Parathyroid adenoma (tissue), 2 donors: ENCODE measurements at regions not wholly inside any gene's neighbourhood (a gene's known extent, or its start where the extent isn't known, plus 50 kb on each side); places are given as distances from the start of the nearest gene placed in this dataset.

Experiments
- H2AFZ ChIP-seq: fragments of 300-600 bp; sonication (generic); one replicate; pipeline ENCODE4 v1.7.0; 2017; ENCODE audit warnings: antibody characterized with exemption, mild to moderate bottlenecking
- H3K27ac ChIP-seq: fragments of 300-600 bp; sonication (generic); one replicate; pipeline ENCODE4 v1.7.0; 2017
- H3K27me3 ChIP-seq: fragments of 300-600 bp; sonication (generic); one replicate; pipeline ENCODE4 v1.7.0; 2017; ENCODE audit warnings: low read length; ENCODE audit not compliant: control insufficient read depth, insufficient read depth
- H3K36me3 ChIP-seq: fragments of 300-600 bp; sonication (generic); one replicate; pipeline ENCODE4 v1.7.0; 2017; ENCODE audit warnings: low read length; ENCODE audit not compliant: control insufficient read depth, insufficient read depth
- H3K4me1 ChIP-seq: fragments of 300-600 bp; sonication (generic); one replicate; pipeline ENCODE4 v1.7.0; 2017; ENCODE audit warnings: control low read depth
- H3K4me2 ChIP-seq: fragments of 300-600 bp; sonication (generic); one replicate; pipeline ENCODE4 v1.7.0; 2017; ENCODE audit warnings: low read length
- H3K4me3 ChIP-seq: fragments of 300-600 bp; sonication (generic); one replicate; pipeline ENCODE4 v1.7.0; 2017; ENCODE audit warnings: low read depth, low read length
- H3K79me2 ChIP-seq: fragments of 300-600 bp; sonication (generic); one replicate; pipeline ENCODE4 v1.7.0; 2017; ENCODE audit warnings: control low read depth
- H3K9ac ChIP-seq: fragments of 300-600 bp; sonication (generic); one replicate; pipeline ENCODE4 v1.7.0; 2017; ENCODE audit warnings: mild to moderate bottlenecking
- H3K9me3 ChIP-seq: fragments of 300-600 bp; sonication (generic); one replicate; pipeline ENCODE4 v1.7.0; 2017; ENCODE audit warnings: low read length; ENCODE audit not compliant: control insufficient read depth
- CTCF ChIP-seq: fragments of 300-600 bp; sonication (generic); IDR thresholded peaks from one replicate; pipeline ENCODE4 v1.7.0; 2017; ENCODE audit warnings: antibody characterized with exemption, mild to moderate bottlenecking
- donor health status: primary hyperparathyroidism.

GRCh38 chr4:157999723-158000122 lies 173.1 kb downstream of the GASK1B start:
- no peaks in the 10 kb centered on the region for H3K36me3 ChIP-seq
- H3K27me3 ChIP-seq = no peaks in the 10 kb centered on the region
- no peak overlapping the region for H3K9ac ChIP-seq
- no peaks in the 10 kb centered on the region for H3K4me1 ChIP-seq
- H3K27ac ChIP-seq = no peak overlapping the region
- H3K4me2 ChIP-seq = no peak overlapping the region
- no peaks in the 10 kb centered on the region for H3K9me3 ChIP-seq
- no peak overlapping the region for H2AFZ ChIP-seq
- H3K79me2 ChIP-seq = no peaks in the 10 kb centered on the region
- no peak for TF ChIP-seq CTCF
- no peak overlapping the region for H3K4me3 ChIP-seq

- no peak overlapping the region for H3K4me2 ChIP-seq
- H3K4me1 ChIP-seq = no peaks in the 10 kb centered on the region
- no peaks in the 10 kb centered on the region for H3K27me3 ChIP-seq
- no peak overlapping the region for H3K27ac ChIP-seq
- H3K4me3 ChIP-seq = no peak overlapping the region
- no peak overlapping the region for H2AFZ ChIP-seq
- H3K9me3 ChIP-seq = no peaks in the 10 kb centered on the region
- no peak for TF ChIP-seq CTCF
- no peak overlapping the region for H3K9ac ChIP-seq
- no peaks in the 10 kb centered on the region for H3K79me2 ChIP-seq
- H3K36me3 ChIP-seq = no peaks in the 10 kb centered on the region
Observed at GRCh38 chr4:157997296-157997695, 175.5 kb downstream of the GASK1B start.

GRCh38 chr4:157996061-157997028 lies 176.5 kb downstream of the GASK1B start:
- TF ChIP-seq CTCF = no peak
- H3K9ac ChIP-seq = no peak overlapping the region
- H3K4me2 ChIP-seq = no peak overlapping the region
- no peaks in the 10 kb centered on the region for H3K27me3 ChIP-seq
- no peak overlapping the region for H2AFZ ChIP-seq
- H3K4me3 ChIP-seq = no peak overlapping the region
- H3K79me2 ChIP-seq = no peaks in the 10 kb centered on the region
- H3K9me3 ChIP-seq = no peaks in the 10 kb centered on the region
- H3K27ac ChIP-seq = no peak overlapping the region
- H3K36me3 ChIP-seq = no peaks in the 10 kb centered on the region
- no peaks in the 10 kb centered on the region for H3K4me1 ChIP-seq

- no peak overlapping the region for H3K4me2 ChIP-seq
- no peaks in the 10 kb centered on the region for H3K9me3 ChIP-seq
- no peak overlapping the region for H3K4me3 ChIP-seq
- H3K27ac ChIP-seq = no peak overlapping the region
- H3K4me1 ChIP-seq = no peaks in the 10 kb centered on the region
- no peak overlapping the region for H3K9ac ChIP-seq
- TF ChIP-seq CTCF = no peak
- H3K27me3 ChIP-seq = no peaks in the 10 kb centered on the region
- H2AFZ ChIP-seq = no peak overlapping the region
- H3K79me2 ChIP-seq = no peaks in the 10 kb centered on the region
- no peaks in the 10 kb centered on the region for H3K36me3 ChIP-seq
Observed at GRCh38 chr4:157994863-157995262, 178.0 kb downstream of the GASK1B start.
